ENCODE measurements at regions not wholly inside any gene's neighbourhood (a gene's known extent, or its start where the extent isn't known, plus 50 kb on each side); places are given as distances from the start of the nearest gene placed in this dataset.
"Not testable (repeated sequence)": the region's sequence is repeated elsewhere in the genome, so short reads cannot be mapped to it uniquely, and the experiment has no call there.

DNA sequence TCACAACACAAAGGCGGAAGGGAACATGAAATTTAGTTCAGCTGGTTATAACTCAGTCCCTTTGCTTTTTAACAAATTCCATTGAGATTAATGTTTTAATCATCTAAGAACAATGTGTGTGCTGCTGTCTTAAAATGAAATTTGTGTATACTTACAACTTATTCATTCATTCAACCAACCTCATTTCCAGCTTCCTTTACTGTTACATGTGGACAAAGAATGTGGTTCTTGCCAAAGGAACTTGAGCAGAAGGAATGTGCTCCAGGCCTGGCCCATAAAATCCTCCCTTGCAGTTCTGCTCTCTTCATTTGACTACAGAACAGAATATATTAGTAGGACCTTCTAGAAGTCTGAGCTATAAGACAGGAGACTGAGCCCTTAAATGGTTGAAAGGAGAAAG is 176.8 kb upstream of the GLRA2 start:
- Histone ChIP-seq H3K27ac (ENCODE audit: low read depth, low read length) (peak overlapping the region; percentile 67; the same call in 1 of the 2 replicates), H3K9ac (ENCODE audit: low read depth, low read length) (no peak overlapping the region), H3K27me3 (ENCODE audit: insufficient read depth, low read length) (no peaks in the 10 kb centered on the region), H3K4me1 (ENCODE audit: insufficient read depth, low read length) (peaks cover 15% of the 10 kb centered on the region), H3K36me3 (ENCODE audit: insufficient read depth, low read length) (no peaks in the 10 kb centered on the region), H3K9me3 (ENCODE audit: insufficient read depth, low read depth, low read length) (no peaks in the 10 kb centered on the region), H3K4me3 (ENCODE audit: low read length) (no peak overlapping the region)
- 86% methylated on average over 1 of the region's 1 CpG for WGBS

- Histone ChIP-seq H3K27me3 (ENCODE audit: insufficient read depth, low read length) (no peaks in the 10 kb centered on the region), H3K4me3 (ENCODE audit: low read length) (no peak overlapping the region), H3K4me1 (ENCODE audit: insufficient read depth, low read length) (peaks cover 15% of the 10 kb centered on the region), H3K9ac (ENCODE audit: low read depth, low read length) (no peak overlapping the region; the same call in 1 of the 2 replicates), H3K9me3 (ENCODE audit: insufficient read depth, low read depth, low read length) (no peaks in the 10 kb centered on the region), H3K36me3 (ENCODE audit: insufficient read depth, low read length) (no peaks in the 10 kb centered on the region), H3K27ac (ENCODE audit: low read depth, low read length) (peak overlapping the region; percentile 67; the same call in 1 of the 2 replicates)
- WGBS = 23% methylated on average over 5 of the region's 5 CpGs
These were observed 177.6 kb upstream of the GLRA2 start for GRCh38 chrX:14351611-14352303.

GRCh38 chrX:14347523-14347922 is 181.8 kb upstream of the GLRA2 start:
- Histone ChIP-seq H3K9me3 (ENCODE audit: insufficient read depth, low read depth, low read length) (no peaks in the 10 kb centered on the region), H3K27ac (ENCODE audit: low read depth, low read length) (no peak overlapping the region), H3K4me1 (ENCODE audit: insufficient read depth, low read length) (peaks cover 14% of the 10 kb centered on the region), H3K27me3 (ENCODE audit: insufficient read depth, low read length) (no peaks in the 10 kb centered on the region), H3K4me3 (ENCODE audit: low read length) (no peak overlapping the region), H3K36me3 (ENCODE audit: insufficient read depth, low read length) (no peaks in the 10 kb centered on the region), H3K9ac (ENCODE audit: low read depth, low read length) (no peak overlapping the region)

- Histone ChIP-seq H3K4me3 (ENCODE audit: low read length) (no peak overlapping the region), H3K4me1 (ENCODE audit: insufficient read depth, low read length) (no peaks in the 10 kb centered on the region), H3K9me3 (ENCODE audit: insufficient read depth, low read depth, low read length) (no peaks in the 10 kb centered on the region), H3K9ac (ENCODE audit: low read depth, low read length) (no peak overlapping the region), H3K36me3 (ENCODE audit: insufficient read depth, low read length) (no peaks in the 10 kb centered on the region), H3K27me3 (ENCODE audit: insufficient read depth, low read length) (no peaks in the 10 kb centered on the region), H3K27ac (ENCODE audit: low read depth, low read length) (no peak overlapping the region)
- 100% methylated on average over 1 of the region's 3 CpGs for WGBS
These were observed 185.0 kb upstream of the GLRA2 start for GRCh38 chrX:14344172-14344940.

- Histone ChIP-seq H3K4me1 (ENCODE audit: insufficient read depth, low read length) (no peaks in the 10 kb centered on the region), H3K27me3 (ENCODE audit: insufficient read depth, low read length) (no peaks in the 10 kb centered on the region), H3K4me3 (ENCODE audit: low read length) (no peak overlapping the region), H3K36me3 (ENCODE audit: insufficient read depth, low read length) (no peaks in the 10 kb centered on the region), H3K9me3 (ENCODE audit: insufficient read depth, low read depth, low read length) (no peaks in the 10 kb centered on the region), H3K27ac (ENCODE audit: low read depth, low read length) (no peak overlapping the region), H3K9ac (ENCODE audit: low read depth, low read length) (no peak overlapping the region)
- WGBS = 95% methylated on average over 1 of the region's 1 CpG
These were observed 219.9 kb upstream of the GLRA2 start for GRCh38 chrX:14309431-14309830.

DNA sequence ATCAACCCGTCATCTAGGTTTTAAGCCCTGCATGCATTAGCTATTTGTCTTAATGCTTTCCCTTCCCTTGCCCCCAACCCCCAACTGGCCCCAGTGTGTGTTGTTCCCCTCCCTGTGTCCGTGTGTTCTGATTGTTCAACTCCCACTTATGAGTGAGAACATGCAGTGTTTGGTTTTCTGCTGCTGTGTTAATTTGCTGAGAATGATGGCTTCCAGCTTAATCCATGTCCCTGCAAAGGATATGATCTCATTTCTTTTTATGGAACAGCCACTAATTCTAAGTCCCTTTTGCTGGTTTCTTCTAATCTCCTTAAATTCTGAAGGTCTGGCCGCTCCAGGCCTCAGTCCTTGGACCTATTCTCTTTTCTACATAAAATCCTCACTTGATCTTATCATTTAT is 220.4 kb upstream of the GLRA2 start:
- not testable (repeated sequence) for H3K4me3 ChIP-seq (ENCODE audit: low read length); H3K27ac ChIP-seq (ENCODE audit: low read depth, low read length); H3K27me3 ChIP-seq (ENCODE audit: insufficient read depth, low read length); H3K9me3 ChIP-seq (ENCODE audit: insufficient read depth, low read depth, low read length); H3K36me3 ChIP-seq (ENCODE audit: insufficient read depth, low read length); H3K9ac ChIP-seq (ENCODE audit: low read depth, low read length); H3K4me1 ChIP-seq (ENCODE audit: insufficient read depth, low read length)
- 83% methylated on average over 3 of the region's 3 CpGs for WGBS

GRCh38 chrX:14303891-14304290 is 225.4 kb upstream of the GLRA2 start:
- Histone ChIP-seq H3K4me1 (ENCODE audit: insufficient read depth, low read length) (no peaks in the 10 kb centered on the region), H3K9ac (ENCODE audit: low read depth, low read length) (no peak overlapping the region), H3K27ac (ENCODE audit: low read depth, low read length) (no peak overlapping the region), H3K27me3 (ENCODE audit: insufficient read depth, low read length) (no peaks in the 10 kb centered on the region), H3K9me3 (ENCODE audit: insufficient read depth, low read depth, low read length) (no peaks in the 10 kb centered on the region), H3K36me3 (ENCODE audit: insufficient read depth, low read length) (no peaks in the 10 kb centered on the region), H3K4me3 (ENCODE audit: low read length) (no peak overlapping the region)
- WGBS = 94% methylated on average over 1 of the region's 2 CpGs

GRCh38 chrX:14302561-14302960 is 226.8 kb upstream of the GLRA2 start:
- WGBS = 99% methylated on average over 23 of the region's 28 CpGs
- H3K27me3 ChIP-seq (ENCODE audit: insufficient read depth, low read length); H3K4me3 ChIP-seq (ENCODE audit: low read length); H3K9ac ChIP-seq (ENCODE audit: low read depth, low read length); H3K4me1 ChIP-seq (ENCODE audit: insufficient read depth, low read length); H3K9me3 ChIP-seq (ENCODE audit: insufficient read depth, low read depth, low read length); H3K27ac ChIP-seq (ENCODE audit: low read depth, low read length); H3K36me3 ChIP-seq (ENCODE audit: insufficient read depth, low read length): not testable (repeated sequence)

GRCh38 chrX:14300376-14300775 is 229.0 kb upstream of the GLRA2 start:
- no peaks in the 10 kb centered on the region for H3K9me3 ChIP-seq (ENCODE audit: insufficient read depth, low read depth, low read length)
- no peak overlapping the region for H3K27ac ChIP-seq (ENCODE audit: low read depth, low read length)
- H3K9ac ChIP-seq (ENCODE audit: low read depth, low read length) = no peak overlapping the region
- no peaks in the 10 kb centered on the region for H3K4me1 ChIP-seq (ENCODE audit: insufficient read depth, low read length)
- no peaks in the 10 kb centered on the region for H3K36me3 ChIP-seq (ENCODE audit: insufficient read depth, low read length)
- 95% methylated on average over 1 of the region's 2 CpGs for WGBS
- H3K4me3 ChIP-seq (ENCODE audit: low read length) = no peak overlapping the region
- no peaks in the 10 kb centered on the region for H3K27me3 ChIP-seq (ENCODE audit: insufficient read depth, low read length)

DNA sequence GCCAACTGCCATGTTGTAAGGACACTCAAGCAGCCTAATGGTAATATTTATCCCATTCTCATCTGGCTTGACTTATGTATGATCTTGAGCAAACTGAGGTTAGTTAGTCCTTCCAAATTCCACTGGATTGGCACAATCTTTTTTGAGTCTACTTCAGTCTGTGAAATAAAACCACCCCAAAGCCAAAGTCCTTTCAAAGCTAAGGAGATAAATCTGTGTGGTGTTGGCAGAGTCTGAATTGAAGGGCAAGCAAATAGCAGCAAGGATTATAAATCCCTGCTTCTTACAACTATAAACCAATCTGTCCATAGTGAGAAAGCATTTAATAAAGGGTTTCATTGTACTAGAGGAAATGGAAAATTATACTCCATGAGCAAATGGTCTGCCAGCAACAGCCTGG is 233.9 kb upstream of the GLRA2 start:
- no peaks in the 10 kb centered on the region for H3K27me3 ChIP-seq (ENCODE audit: insufficient read depth, low read length)
- H3K36me3 ChIP-seq (ENCODE audit: insufficient read depth, low read length) = no peaks in the 10 kb centered on the region
- no peak overlapping the region for H3K9ac ChIP-seq (ENCODE audit: low read depth, low read length)
- no peak overlapping the region for H3K27ac ChIP-seq (ENCODE audit: low read depth, low read length)
- peaks cover 6% of the 10 kb centered on the region; the same call in 1 of the 2 replicates for H3K4me1 ChIP-seq (ENCODE audit: insufficient read depth, low read length)
- H3K9me3 ChIP-seq (ENCODE audit: insufficient read depth, low read depth, low read length) = no peaks in the 10 kb centered on the region
- no peak overlapping the region for H3K4me3 ChIP-seq (ENCODE audit: low read length)

DNA sequence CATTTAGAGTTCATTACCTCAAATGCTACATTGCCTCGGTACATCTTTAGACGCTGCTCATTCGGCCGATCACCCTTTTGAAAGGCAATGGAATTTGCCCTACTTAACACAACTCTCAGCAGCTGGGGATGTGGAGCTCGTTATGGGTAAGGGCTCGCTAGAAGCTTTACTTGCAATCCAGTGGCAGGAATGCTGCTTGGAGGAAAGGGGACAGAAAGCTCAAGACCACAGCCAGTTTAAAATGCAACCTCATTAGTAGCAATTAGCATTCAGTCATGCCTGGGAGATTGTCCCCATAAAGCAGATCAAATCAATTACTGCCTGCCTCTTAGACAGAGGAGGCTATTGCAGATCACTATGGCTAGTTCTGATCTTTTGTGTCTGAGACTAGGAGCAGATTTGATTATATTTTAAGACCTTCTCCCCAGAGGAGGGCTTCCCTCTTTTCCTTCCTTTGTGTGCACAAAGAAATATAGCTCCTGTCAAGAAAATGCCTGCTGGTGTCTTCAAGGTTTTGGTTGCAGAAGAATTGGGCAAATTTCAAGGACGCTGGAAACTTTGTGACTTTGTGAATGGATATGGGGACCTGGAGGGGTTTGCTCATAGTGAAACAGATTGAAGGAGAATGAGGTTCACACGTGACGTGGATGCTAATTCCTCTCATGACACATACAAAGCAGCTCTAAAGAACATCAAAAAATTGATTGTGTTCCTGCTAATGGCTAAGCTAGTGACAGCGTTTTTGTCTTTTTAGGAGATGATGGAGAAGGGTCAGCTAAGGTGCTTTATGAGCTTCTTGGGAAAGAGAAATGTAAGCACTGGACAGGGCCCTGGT is 237.5 kb upstream of the GLRA2 start:
- Histone ChIP-seq H3K4me1 (ENCODE audit: insufficient read depth, low read length) (peaks cover 6% of the 10 kb centered on the region; the same call in 1 of the 2 replicates), H3K4me3 (ENCODE audit: low read length) (no peak overlapping the region), H3K27ac (ENCODE audit: low read depth, low read length) (no peak overlapping the region), H3K27me3 (ENCODE audit: insufficient read depth, low read length) (no peaks in the 10 kb centered on the region), H3K9ac (ENCODE audit: low read depth, low read length) (no peak overlapping the region), H3K9me3 (ENCODE audit: insufficient read depth, low read depth, low read length) (no peaks in the 10 kb centered on the region), H3K36me3 (ENCODE audit: insufficient read depth, low read length) (no peaks in the 10 kb centered on the region)
- WGBS = 91% methylated on average over 6 of the region's 10 CpGs
